Gastrocnemius medialis (tissue), 4 donors: ENCODE measurements at regions not wholly inside any gene's neighbourhood (a gene's known extent, or its start where the extent isn't known, plus 50 kb on each side); places are given as distances from the start of the nearest gene placed in this dataset.

Experiments
- ATAC-seq, 2 donors: fragments of 150-250 bp; one replicate each; pipeline ENCODE4 v1.9.1; 2016
- DNase-seq, 2 donors: peaks; one replicate each; pipeline ENCODE4 v3.0.0-alpha.2; 2019
- H3K27ac ChIP-seq, 4 donors: fragments of 200-600 bp; sonication (generic); 1 replicate in 1 of 4; 2 replicates in 3 of 4; pipeline ENCODE4 v1.5.1; 2016 to 2018; ENCODE audit warnings: mild to moderate bottlenecking in 2 of 4, moderate library complexity in 1 of 4
- H3K27me3 ChIP-seq, 3 donors: fragments of 200-600 bp; sonication (generic) in 2 of 3; 1 replicate in 1 of 3; 2 replicates in 2 of 3; pipeline versions ENCODE4 v1.5.1 to v1.6.0; 2016 to 2019; ENCODE audit warnings: mild to moderate bottlenecking in 1 of 3, moderate library complexity in 1 of 3
- H3K36me3 ChIP-seq, 2 donors: fragments of 200-600 bp; sonication (generic) in 1 of 2; one replicate each; pipeline ENCODE4 v1.5.1; 2017 to 2018
- H3K4me1 ChIP-seq, 2 donors: fragments of 200-600 bp; sonication (generic) in 1 of 2; one replicate each; pipeline ENCODE4 v1.5.1; 2016 to 2017; ENCODE audit warnings: mild to moderate bottlenecking in 2 of 2
- H3K4me3 ChIP-seq, 4 donors: fragments of 200-600 bp; sonication (generic) in 3 of 4; 1 replicate in 1 of 4; 2 replicates in 3 of 4; pipeline ENCODE4 v1.5.1; 2016 to 2019; ENCODE audit warnings: mild to moderate bottlenecking in 2 of 4
- H3K9me3 ChIP-seq, 3 donors: fragments of 200-600 bp; sonication (generic) in 2 of 3; 1 replicate in 1 of 3; 2 replicates in 2 of 3; pipeline ENCODE4 v1.5.1; 2016 to 2019
- POLR2A ChIP-seq, 2 donors: fragments of 450-650 bp; IDR thresholded peaks; one replicate each; pipeline ENCODE4 v1.6.1; 2017; ENCODE audit warnings: antibody characterized with exemption in 2 of 2, mild to moderate bottlenecking in 2 of 2, moderate library complexity in 2 of 2
- in situ Hi-C, 4 donors: fragments of 200-750 bp; cut with MboI; loops; one replicate each; pipeline versions ENCODE4 v1.15.0 to v1.8.0; 2017; ENCODE audit warnings: low sequenced_read_pairs in 4 of 4
- intact Hi-C: fragments of 100-400 bp; cut with DNase I; formaldehyde crosslinking; loops from one replicate; pipeline ENCODE4 v1.15.1; 2023; ENCODE audit warnings: low total_unique reads
- TF ChIP-seq, protein P1 (sequence below), 5 experiments: fragments of 450-650 bp in 3 of 5; fragments of 200-600 bp in 2 of 5; sonication (generic) in 2 of 5; IDR thresholded peaks in 4 of 5; conservative IDR thresholded peaks in 1 of 5; 1 replicate in 4 of 5; 2 replicates in 1 of 5; pipeline ENCODE4 v1.5.1; 2016 to 2019; ENCODE audit warnings: antibody characterized with exemption in 5 of 5, mild to moderate bottlenecking in 3 of 5, moderate library complexity in 3 of 5

DNA sequence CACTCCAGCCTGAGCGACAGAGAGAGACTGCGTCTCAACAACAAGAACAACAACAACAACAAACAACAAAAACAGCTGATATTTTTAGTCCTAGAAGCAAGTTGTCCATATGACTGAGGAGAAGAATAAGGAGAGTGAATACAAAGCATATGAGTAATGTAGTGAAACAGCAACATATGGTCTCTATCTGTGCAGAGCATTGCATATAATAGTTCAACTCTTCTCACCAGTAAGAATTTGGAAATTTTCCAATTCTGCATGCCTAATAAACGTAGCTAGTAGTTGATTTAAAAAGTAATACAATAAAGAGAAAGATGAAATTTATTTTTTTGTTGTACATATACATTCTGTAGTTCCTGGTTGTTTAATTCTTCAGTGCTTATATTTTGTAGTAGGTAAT, 129.7 kb upstream of the FAM83B start:
- in situ Hi-C loops: loop anchor here in 2 of 4 donors (25.0 kb wide), 2 partner anchors 345 to 520 kb away; no protein-coding TSS in a partner anchor

DNA sequence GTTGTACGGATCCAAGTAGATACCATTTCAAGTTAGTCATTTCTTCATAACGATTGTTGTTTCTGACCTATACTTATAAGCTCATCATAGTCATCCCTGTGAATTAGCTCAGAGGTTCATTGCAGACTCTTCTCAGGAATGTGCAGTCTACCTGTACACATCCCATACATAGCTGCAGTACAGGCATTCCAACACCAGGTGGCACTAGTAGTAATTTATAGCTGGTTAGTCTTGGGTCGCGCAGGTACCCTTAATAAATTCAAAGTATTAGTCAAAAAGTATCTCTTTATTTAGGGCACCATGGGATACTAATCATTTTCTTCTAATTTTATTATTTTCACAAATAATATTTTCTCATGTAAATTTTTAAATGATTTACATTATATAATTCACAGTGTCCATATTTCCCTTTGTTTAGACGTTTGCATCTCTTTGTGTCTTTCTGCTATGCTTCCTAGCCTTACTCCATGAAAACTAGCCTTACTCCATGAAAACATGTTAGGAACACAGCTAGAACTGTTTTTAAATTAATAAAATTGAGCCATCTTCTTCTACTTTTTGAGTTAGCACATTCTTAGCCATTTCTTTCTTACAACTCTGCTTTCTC, 128.6 kb upstream of the FAM83B start:
- Histone ChIP-seq H3K4me1 (no peaks in the 10 kb centered on the region), H3K27me3 (no peaks in the 10 kb centered on the region), H3K9me3 (no peaks in the 10 kb centered on the region), H3K4me3 (no peak overlapping the region), H3K27ac (no peak overlapping the region), H3K36me3 (no peaks in the 10 kb centered on the region)
- DNase-seq: peak in 1 of 2 donors; percentile 33
- in situ Hi-C loops (loop anchor here in 2 of 4 donors (25.0 kb wide), 2 partner anchors 344 to 519 kb away; no protein-coding TSS in a partner anchor), intact Hi-C loops (loop anchor here (2.0 to 10.0 kb wide), 2 partner anchors 351 to 527 kb away; no protein-coding TSS in a partner anchor)
- ATAC-seq: peak in 1 of 2 donors; percentile 60
- TF ChIP-seq, protein P1, sequence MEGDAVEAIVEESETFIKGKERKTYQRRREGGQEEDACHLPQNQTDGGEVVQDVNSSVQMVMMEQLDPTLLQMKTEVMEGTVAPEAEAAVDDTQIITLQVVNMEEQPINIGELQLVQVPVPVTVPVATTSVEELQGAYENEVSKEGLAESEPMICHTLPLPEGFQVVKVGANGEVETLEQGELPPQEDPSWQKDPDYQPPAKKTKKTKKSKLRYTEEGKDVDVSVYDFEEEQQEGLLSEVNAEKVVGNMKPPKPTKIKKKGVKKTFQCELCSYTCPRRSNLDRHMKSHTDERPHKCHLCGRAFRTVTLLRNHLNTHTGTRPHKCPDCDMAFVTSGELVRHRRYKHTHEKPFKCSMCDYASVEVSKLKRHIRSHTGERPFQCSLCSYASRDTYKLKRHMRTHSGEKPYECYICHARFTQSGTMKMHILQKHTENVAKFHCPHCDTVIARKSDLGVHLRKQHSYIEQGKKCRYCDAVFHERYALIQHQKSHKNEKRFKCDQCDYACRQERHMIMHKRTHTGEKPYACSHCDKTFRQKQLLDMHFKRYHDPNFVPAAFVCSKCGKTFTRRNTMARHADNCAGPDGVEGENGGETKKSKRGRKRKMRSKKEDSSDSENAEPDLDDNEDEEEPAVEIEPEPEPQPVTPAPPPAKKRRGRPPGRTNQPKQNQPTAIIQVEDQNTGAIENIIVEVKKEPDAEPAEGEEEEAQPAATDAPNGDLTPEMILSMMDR (IDR thresholded peaks at IDR 0.05 in 4 of 5, conservative IDR thresholded peaks at IDR 0.05 in 1 of 5): peak; percentile 62 to 78 (median 63)
- TF ChIP-seq POLR2A (IDR thresholded peaks at IDR 0.05): no peak

More for the DNA sequence above, 129.7 kb upstream of the FAM83B start:
- H3K27ac ChIP-seq: no peak overlapping the region
- H3K36me3 ChIP-seq: no peaks in the 10 kb centered on the region
- intact Hi-C loops: loop anchor here (10.0 kb wide), 1 partner anchor 528 kb away; no protein-coding TSS in a partner anchor
- no peak for ATAC-seq
- no peaks in the 10 kb centered on the region for H3K9me3 ChIP-seq
- no peak for DNase-seq
- H3K4me1 ChIP-seq: peaks cover 4 to 6% of the 10 kb centered on the region in 2 donors
- no peak overlapping the region for H3K4me3 ChIP-seq
- TF ChIP-seq POLR2A (IDR thresholded peaks at IDR 0.05): no peak
- TF ChIP-seq, protein P1 (IDR thresholded peaks at IDR 0.05 in 4 of 5, conservative IDR thresholded peaks at IDR 0.05 in 1 of 5): no peak
- H3K27me3 ChIP-seq: no peaks in the 10 kb centered on the region

DNA sequence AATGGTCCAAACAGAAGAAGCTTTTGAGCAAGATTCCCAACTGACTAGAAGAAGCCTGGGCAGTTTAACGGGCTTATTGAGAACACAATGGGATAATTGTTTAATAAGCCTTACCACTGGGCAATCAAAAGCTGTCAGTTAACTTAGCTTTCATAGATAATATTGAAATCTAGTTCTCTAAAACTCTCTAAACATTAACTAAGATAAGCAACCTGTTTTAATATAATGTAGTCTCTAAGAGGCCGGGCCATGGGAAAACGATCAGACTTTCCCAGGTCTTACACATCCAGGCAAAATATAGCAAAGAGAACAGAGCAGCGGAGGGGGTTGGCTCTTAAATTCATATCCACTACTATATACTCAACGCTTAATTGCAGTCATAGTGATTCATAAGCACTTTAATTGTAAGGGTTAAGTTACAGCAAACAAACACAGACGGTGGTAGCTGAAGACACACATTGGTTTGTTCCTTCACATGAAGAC, 128.0 kb upstream of the FAM83B start:
- intact Hi-C loops (loop anchor here (2.0 to 10.0 kb wide), 2 partner anchors 350 to 526 kb away; no protein-coding TSS in a partner anchor), in situ Hi-C loops (loop anchor here in 2 of 4 donors (25.0 kb wide), 2 partner anchors 344 to 519 kb away; no protein-coding TSS in a partner anchor)
- Histone ChIP-seq H3K27me3 (no peaks in the 10 kb centered on the region), H3K36me3 (no peaks in the 10 kb centered on the region), H3K4me1 (no peaks in the 10 kb centered on the region), H3K9me3 (no peaks in the 10 kb centered on the region), H3K27ac (no peak overlapping the region), H3K4me3 (no peak overlapping the region)
- DNase-seq (no peak), ATAC-seq (no peak)
- TF ChIP-seq, protein P1 (IDR thresholded peaks at IDR 0.05 in 4 of 5, conservative IDR thresholded peaks at IDR 0.05 in 1 of 5): no peak
- no peak for TF ChIP-seq POLR2A (IDR thresholded peaks at IDR 0.05)

DNA sequence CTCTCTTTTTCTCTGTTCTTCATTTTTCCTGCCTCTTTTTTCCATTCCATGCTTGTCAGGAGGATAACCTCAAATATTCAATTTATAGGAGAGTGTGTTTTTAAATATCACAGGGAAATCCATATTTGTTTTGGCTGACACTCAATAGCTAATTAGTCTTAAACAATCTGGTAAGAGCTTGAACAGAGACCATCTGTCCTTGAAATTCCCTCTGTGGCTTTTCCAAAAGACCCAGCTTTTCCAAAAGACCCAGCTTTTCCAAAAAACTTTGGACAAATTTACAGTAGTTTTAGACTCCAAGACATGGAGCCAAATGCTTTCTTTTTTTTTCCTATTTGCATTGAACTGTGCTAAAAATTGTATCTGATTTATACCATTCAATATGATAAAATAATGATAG, 127.4 kb upstream of the FAM83B start:
- intact Hi-C loops: loop anchor here (2.0 to 10.0 kb wide), 2 partner anchors 350 to 526 kb away; no protein-coding TSS in a partner anchor
- Histone ChIP-seq H3K36me3 (no peaks in the 10 kb centered on the region), H3K4me3 (no peak overlapping the region), H3K9me3 (no peaks in the 10 kb centered on the region), H3K4me1 (no peaks in the 10 kb centered on the region), H3K27me3 (no peaks in the 10 kb centered on the region), H3K27ac (no peak overlapping the region)
- ATAC-seq: no peak
- in situ Hi-C loops: loop anchor here in 2 of 4 donors (25.0 kb wide), 2 partner anchors 343 to 518 kb away; no protein-coding TSS in a partner anchor
- no peak for TF ChIP-seq POLR2A (IDR thresholded peaks at IDR 0.05)
- TF ChIP-seq, protein P1 (IDR thresholded peaks at IDR 0.05 in 4 of 5, conservative IDR thresholded peaks at IDR 0.05 in 1 of 5): no peak
- no peak for DNase-seq
